SHP77 (cell line): ENCODE measurements at regions not wholly inside any gene's neighbourhood (a gene's known extent, or its start where the extent isn't known, plus 50 kb on each side); places are given as distances from the start of the nearest gene placed in this dataset.
"Not testable (repeated sequence)": the region's sequence is repeated elsewhere in the genome, so short reads cannot be mapped to it uniquely, and the experiment has no call there.

Source experiments
- DNase-seq, 2 experiments: peaks; one replicate each; lab custom pipeline; 2025; lab: John Stamatoyannopoulos, UW

- DNase-seq, result no peak
Measured at GRCh38 chr10:29723726-29724125, 89.0 kb upstream of the SVIL start.

GRCh38 chr10:29722777-29723176 is 88.0 kb upstream of the SVIL start:
- no peak for DNase-seq

- no peak for DNase-seq
Measured at GRCh38 chr10:29720149-29720548, 85.4 kb upstream of the SVIL start.

GRCh38 chr10:29719281-29719675 is 84.5 kb upstream of the SVIL start:
- DNase-seq, result no peak

DNA sequence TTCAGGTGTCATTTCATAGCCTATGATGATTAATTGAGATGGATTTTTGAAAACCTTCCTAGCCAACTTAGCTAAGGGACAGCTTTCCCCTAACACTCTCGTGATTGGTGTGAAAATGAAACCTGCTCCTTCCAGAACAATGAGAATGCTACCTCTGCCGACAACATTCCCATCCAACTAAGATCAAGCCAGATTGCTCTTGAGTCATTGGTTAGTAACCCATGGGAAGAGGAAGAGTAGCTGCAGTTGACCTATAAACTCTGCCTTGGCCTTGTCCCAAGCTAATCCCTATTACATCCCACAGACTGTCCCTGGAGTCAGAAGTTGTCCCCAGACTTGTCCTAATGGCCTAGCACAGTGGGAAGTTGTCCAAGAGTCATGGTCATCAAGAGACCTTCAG is 80.5 kb upstream of the SVIL start:
- no peak for DNase-seq

DNA sequence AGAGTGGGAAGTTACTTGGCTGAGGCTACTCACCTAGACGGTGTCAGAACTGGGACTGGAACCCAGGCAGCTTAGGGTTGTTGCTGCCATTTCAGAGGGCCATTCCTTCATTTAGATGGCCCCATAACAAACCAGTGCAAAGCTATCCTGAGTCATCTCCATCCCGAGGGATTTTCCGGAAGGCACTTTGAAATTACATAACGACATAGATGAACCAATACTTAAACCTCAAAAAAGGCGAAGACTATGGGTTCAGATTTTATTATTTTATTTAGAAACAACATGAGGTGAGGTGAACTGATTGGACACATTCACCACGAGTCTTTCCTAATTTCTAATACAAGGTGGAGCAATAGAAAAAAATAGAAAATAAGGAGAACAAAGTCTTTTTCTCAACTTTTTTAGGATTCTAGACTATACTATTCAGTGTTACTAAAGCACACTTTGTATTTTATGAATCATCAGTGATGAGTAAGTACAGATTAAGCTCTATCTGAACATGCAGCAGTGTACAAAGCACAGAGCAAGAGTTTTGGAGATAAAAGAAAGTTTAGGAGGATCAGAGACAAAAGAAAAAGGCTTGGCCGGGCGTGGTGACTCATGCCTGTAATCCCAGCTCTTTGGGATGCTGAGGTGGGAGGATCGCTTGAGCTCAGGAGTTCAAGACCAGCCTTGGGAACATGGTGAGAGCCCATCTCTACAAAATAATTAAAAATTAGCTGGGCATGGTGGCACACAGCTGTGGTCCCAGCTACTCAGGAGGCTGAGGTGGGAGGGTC is 79.5 kb upstream of the SVIL start:
- no peak for DNase-seq

- DNase-seq, result no peak
Measured at GRCh38 chr10:29713450-29713849, 78.7 kb upstream of the SVIL start.

- DNase-seq, result peak; percentile 82 to 83
Measured at GRCh38 chr10:29712108-29712507, 77.3 kb upstream of the SVIL start.

- no peak for DNase-seq
Measured at GRCh38 chr10:29710128-29710527, 75.4 kb upstream of the SVIL start.

GRCh38 chr10:29709484-29710002 is 74.8 kb upstream of the SVIL start:
- no peak for DNase-seq

DNA sequence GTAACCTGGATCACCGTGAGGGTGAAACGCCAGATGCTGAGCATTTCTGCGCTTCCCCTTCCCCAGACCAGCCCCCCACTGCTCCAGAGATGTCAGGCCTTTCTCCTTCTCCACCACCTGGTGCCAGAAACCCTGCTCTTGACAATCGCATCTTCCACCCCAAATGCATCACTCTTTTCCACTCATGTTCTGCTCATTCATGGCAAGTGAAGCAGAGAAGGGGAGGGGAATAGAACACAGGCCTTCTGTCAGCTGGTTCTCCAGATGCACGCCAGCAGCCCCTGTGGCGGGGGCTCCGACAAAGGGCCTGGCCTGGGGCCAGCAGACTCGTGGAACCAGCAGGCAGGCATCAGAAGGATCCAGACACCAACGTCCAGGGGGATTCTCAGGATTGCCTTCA is 68.5 kb upstream of the SVIL start:
- peak; percentile 41 to 69 for DNase-seq

- no peak for DNase-seq
Measured at GRCh38 chr10:29702273-29703164, 67.7 kb upstream of the SVIL start.

GRCh38 chr10:29701306-29701705 is 66.5 kb upstream of the SVIL start:
- no peak for DNase-seq

DNA sequence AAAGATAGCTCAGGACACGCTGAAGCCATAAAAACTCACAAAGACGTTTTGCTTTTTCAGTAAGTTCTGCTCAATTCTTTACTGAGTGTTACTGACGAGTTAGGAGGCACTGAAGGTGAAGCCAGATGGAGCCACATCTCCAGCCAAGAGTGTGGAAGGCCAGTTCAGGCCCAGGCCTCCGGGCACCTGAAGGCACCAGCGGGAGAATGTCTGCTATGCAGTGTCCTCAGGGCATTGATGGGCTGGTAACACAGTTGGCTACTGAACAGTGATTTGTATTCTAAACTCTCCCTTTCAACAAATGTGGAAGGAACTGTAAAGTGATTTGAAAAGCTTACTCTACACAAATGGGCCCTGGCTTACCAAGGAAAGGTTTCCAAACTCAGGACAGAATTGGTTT is 64.8 kb upstream of the SVIL start:
- DNase-seq, result no peak

- DNase-seq, result no peak
Measured at GRCh38 chr10:29698773-29699490, 64.2 kb upstream of the SVIL start.

DNA sequence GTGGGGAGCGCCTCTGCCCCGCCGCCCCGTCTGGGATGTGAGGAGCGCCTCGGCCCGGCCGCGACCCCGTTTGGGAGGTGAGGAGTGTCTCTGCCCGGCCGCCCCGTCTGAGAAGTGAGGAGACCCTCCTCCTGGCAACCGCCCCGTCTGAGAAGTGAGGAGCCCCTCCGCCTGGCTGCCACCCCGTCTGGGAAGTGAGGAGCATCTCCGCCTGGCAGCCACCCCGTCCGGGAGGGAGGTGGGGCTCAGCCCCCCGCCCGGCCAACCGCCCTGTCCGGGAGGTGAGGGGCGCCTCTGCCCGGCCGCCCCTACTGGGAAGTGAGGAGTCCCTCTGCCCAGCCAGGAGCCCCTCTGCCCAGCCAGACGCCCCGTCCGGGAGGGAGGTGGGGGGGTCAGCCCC is 61.8 kb upstream of the SVIL start:
- not testable (repeated sequence) for DNase-seq

- DNase-seq, result no peak
Measured at GRCh38 chr10:29694121-29694520, 59.4 kb upstream of the SVIL start.

GRCh38 chr10:29692121-29692539 is 57.4 kb upstream of the SVIL start:
- no peak for DNase-seq

DNA sequence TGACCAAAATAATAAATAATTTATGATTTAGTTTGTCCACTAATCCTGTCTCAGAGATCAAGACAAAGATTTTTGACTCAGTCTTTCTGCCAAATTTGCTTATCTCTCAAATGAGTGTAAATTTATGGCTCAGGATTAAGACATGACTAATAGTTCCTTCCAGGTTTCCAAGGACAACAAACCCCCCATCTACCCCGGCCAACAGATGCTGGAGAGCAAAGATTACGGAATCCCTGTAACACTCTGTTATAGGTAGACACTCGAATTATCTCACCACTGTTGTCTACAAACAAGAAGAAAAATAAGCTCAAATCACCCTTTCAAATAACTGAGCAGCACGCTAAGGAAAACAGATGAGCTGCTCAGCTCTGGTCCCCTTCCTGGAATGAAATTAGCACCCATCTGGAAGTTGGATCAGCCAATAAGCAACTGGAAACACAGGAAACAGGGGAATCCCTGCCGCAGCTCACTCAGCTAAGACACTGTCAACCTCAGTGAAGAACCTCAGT is 56.8 kb upstream of the SVIL start:
- no peak for DNase-seq

DNA sequence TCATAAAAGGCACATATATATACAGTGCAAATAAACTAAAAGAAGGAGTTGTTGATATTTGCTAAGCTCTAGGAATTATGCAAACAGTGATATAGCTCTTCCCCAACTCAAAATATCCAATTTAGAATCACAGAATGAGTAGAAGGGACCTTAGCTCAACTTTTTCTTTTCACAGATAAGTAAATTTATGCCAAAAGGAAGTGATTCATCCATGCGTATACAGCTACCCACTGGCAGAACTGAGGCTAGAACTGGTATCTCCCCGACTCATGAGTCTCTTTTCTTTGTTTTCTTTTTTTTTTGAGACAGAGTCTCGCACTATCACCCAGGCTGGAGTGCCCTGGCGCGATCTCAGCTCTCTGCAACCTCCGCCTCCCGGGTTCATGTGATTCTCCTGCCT is 54.2 kb upstream of the SVIL start:
- no peak for DNase-seq

DNA sequence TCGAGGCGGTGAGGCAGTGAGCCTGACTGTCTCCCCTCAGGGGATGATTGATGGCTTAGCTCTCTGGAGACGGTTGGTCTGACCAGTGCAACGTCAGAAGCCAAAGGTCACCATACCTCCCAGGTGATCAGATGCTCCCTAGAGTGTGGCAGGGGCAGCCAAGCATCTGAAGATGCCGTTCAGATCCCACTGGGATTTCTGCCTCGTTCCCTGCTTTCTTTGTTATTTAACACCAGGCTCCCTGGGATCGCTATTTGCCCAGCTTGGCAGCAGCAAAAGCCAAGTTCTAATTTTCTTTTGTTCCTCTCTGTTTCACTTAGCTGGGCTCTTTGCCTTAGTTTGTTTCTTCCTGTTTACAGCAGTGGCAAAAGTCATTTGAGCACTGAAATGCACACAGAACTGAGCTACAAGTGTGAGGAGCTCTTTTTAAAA is 53.5 kb upstream of the SVIL start:
- peak in 1 of 2 experiments; percentile 12 for DNase-seq
